ENCODE measurements at regions not wholly inside any gene's neighbourhood (a gene's known extent, or its start where the extent isn't known, plus 50 kb on each side); places are given as distances from the start of the nearest gene placed in this dataset.

- Histone ChIP-seq H3K36me3 (ENCODE audit: control insufficient read depth, insufficient read depth, low read length) (no peaks in the 10 kb centered on the region), H3K4me1 (ENCODE audit: control insufficient read depth, insufficient read depth, low read length) (no peaks in the 10 kb centered on the region), H3K9me3 (ENCODE audit: control insufficient read depth, insufficient read depth, low read length) (no peaks in the 10 kb centered on the region), H3K4me3 (ENCODE audit: low read length) (no peak overlapping the region), H3K27me3 (ENCODE audit: control insufficient read depth, insufficient read depth, low read length) (no peaks in the 10 kb centered on the region), H3K27ac (ENCODE audit: low read length) (no peak overlapping the region)
- no peak for DNase-seq (ENCODE audit: low read depth, low spot score)
- WGBS (ENCODE audit: insufficient coverage, insufficient read length) = 100% methylated on average over 1 of the region's 3 CpGs
Measured at GRCh38 chr10:10417671-10418070, 600.0 kb upstream of the CELF2 start.

- DNase-seq (ENCODE audit: low read depth, low spot score) = no peak
Measured at GRCh38 chr10:10418387-10418786, 599.3 kb upstream of the CELF2 start.

DNA sequence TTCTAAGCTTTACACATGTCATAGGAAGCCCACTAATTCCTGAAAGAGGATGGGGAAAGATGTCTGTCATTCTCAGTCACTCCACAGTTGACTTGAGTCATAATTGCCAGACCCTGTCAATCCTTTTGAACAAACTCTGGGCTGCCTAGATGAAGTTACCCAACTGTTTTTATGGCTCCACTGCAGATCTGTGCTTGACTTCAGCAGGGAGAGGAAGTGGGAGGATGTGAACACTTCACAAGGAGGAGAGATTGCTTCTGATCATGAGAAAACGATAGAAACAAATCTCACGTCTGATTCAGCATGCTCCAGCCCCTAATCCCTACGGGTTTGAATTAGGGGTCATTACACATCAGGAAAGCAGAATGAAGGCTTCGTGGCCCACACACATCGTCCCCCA lies 596.6 kb upstream of the CELF2 start:
- Histone ChIP-seq H3K9me3 (ENCODE audit: control insufficient read depth, insufficient read depth, low read length) (no peaks in the 10 kb centered on the region), H3K27ac (ENCODE audit: low read length) (no peak overlapping the region), H3K36me3 (ENCODE audit: control insufficient read depth, insufficient read depth, low read length) (no peaks in the 10 kb centered on the region), H3K27me3 (ENCODE audit: control insufficient read depth, insufficient read depth, low read length) (no peaks in the 10 kb centered on the region), H3K4me3 (ENCODE audit: low read length) (no peak overlapping the region), H3K4me1 (ENCODE audit: control insufficient read depth, insufficient read depth, low read length) (no peaks in the 10 kb centered on the region)
- DNase-seq (ENCODE audit: low read depth, low spot score) = no peak
- WGBS (ENCODE audit: insufficient coverage, insufficient read length) = no CpG with 5 or more reads among the region's 5 CpGs

More at GRCh38 chr10:10418387-10418786, 599.3 kb upstream of the CELF2 start:
- Histone ChIP-seq H3K27ac (ENCODE audit: low read length) (no peak overlapping the region), H3K36me3 (ENCODE audit: control insufficient read depth, insufficient read depth, low read length) (no peaks in the 10 kb centered on the region), H3K27me3 (ENCODE audit: control insufficient read depth, insufficient read depth, low read length) (no peaks in the 10 kb centered on the region), H3K9me3 (ENCODE audit: control insufficient read depth, insufficient read depth, low read length) (no peaks in the 10 kb centered on the region), H3K4me1 (ENCODE audit: control insufficient read depth, insufficient read depth, low read length) (no peaks in the 10 kb centered on the region), H3K4me3 (ENCODE audit: low read length) (no peak overlapping the region)
- WGBS (ENCODE audit: insufficient coverage, insufficient read length) = no CpG with 5 or more reads among the region's 6 CpGs

- Histone ChIP-seq H3K4me3 (ENCODE audit: low read length) (no peak overlapping the region), H3K27me3 (ENCODE audit: control insufficient read depth, insufficient read depth, low read length) (no peaks in the 10 kb centered on the region), H3K9me3 (ENCODE audit: control insufficient read depth, insufficient read depth, low read length) (no peaks in the 10 kb centered on the region), H3K36me3 (ENCODE audit: control insufficient read depth, insufficient read depth, low read length) (no peaks in the 10 kb centered on the region), H3K27ac (ENCODE audit: low read length) (no peak overlapping the region), H3K4me1 (ENCODE audit: control insufficient read depth, insufficient read depth, low read length) (no peaks in the 10 kb centered on the region)
- no peak for DNase-seq (ENCODE audit: low read depth, low spot score)
- no CpG with 5 or more reads among the region's 5 CpGs for WGBS (ENCODE audit: insufficient coverage, insufficient read length)
Measured at GRCh38 chr10:10431422-10432066, 586.1 kb upstream of the CELF2 start.

GRCh38 chr10:10432296-10433035 lies 585.2 kb upstream of the CELF2 start:
- H3K27me3 ChIP-seq (ENCODE audit: control insufficient read depth, insufficient read depth, low read length) = no peaks in the 10 kb centered on the region
- no peaks in the 10 kb centered on the region for H3K4me1 ChIP-seq (ENCODE audit: control insufficient read depth, insufficient read depth, low read length)
- H3K27ac ChIP-seq (ENCODE audit: low read length) = no peak overlapping the region
- H3K9me3 ChIP-seq (ENCODE audit: control insufficient read depth, insufficient read depth, low read length) = no peaks in the 10 kb centered on the region
- DNase-seq (ENCODE audit: low read depth, low spot score) = no peak
- no peaks in the 10 kb centered on the region for H3K36me3 ChIP-seq (ENCODE audit: control insufficient read depth, insufficient read depth, low read length)
- H3K4me3 ChIP-seq (ENCODE audit: low read length) = no peak overlapping the region
- no CpG with 5 or more reads among the region's 9 CpGs for WGBS (ENCODE audit: insufficient coverage, insufficient read length)

DNA sequence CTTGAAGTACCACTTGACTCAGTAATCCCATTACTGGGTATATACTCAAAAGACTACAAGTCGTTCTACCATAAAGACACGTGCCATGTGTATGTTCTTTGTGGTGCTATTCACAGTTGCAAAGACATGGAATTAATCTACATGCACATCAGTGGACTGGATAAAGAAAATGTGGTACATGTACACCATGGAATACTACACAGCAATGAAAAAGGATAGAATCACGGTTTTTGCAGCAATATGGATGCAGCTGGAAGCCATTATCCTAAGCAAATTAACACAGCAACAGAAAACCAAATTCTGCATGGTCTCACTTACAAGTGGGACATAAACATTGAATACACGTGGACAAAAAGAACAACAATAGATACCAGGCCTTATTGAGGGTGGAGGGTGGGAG lies 583.4 kb upstream of the CELF2 start:
- no peak overlapping the region for H3K27ac ChIP-seq (ENCODE audit: low read length)
- H3K36me3 ChIP-seq (ENCODE audit: control insufficient read depth, insufficient read depth, low read length) = no peaks in the 10 kb centered on the region
- H3K9me3 ChIP-seq (ENCODE audit: control insufficient read depth, insufficient read depth, low read length) = no peaks in the 10 kb centered on the region
- no peak overlapping the region for H3K4me3 ChIP-seq (ENCODE audit: low read length)
- no peaks in the 10 kb centered on the region for H3K4me1 ChIP-seq (ENCODE audit: control insufficient read depth, insufficient read depth, low read length)
- H3K27me3 ChIP-seq (ENCODE audit: control insufficient read depth, insufficient read depth, low read length) = no peaks in the 10 kb centered on the region
- no peak for DNase-seq (ENCODE audit: low read depth, low spot score)
- WGBS (ENCODE audit: insufficient coverage, insufficient read length) = no CpG with 5 or more reads among the region's 4 CpGs

GRCh38 chr10:10437886-10438285 lies 579.8 kb upstream of the CELF2 start:
- Histone ChIP-seq H3K4me3 (ENCODE audit: low read length) (no peak overlapping the region), H3K4me1 (ENCODE audit: control insufficient read depth, insufficient read depth, low read length) (no peaks in the 10 kb centered on the region), H3K27ac (ENCODE audit: low read length) (no peak overlapping the region), H3K9me3 (ENCODE audit: control insufficient read depth, insufficient read depth, low read length) (no peaks in the 10 kb centered on the region), H3K27me3 (ENCODE audit: control insufficient read depth, insufficient read depth, low read length) (no peaks in the 10 kb centered on the region), H3K36me3 (ENCODE audit: control insufficient read depth, insufficient read depth, low read length) (no peaks in the 10 kb centered on the region)
- 100% methylated on average over 1 of the region's 4 CpGs for WGBS (ENCODE audit: insufficient coverage, insufficient read length)
- DNase-seq (ENCODE audit: low read depth, low spot score) = no peak

GRCh38 chr10:10438335-10439100 lies 579.2 kb upstream of the CELF2 start:
- H3K27ac ChIP-seq (ENCODE audit: low read length) = no peak overlapping the region
- H3K9me3 ChIP-seq (ENCODE audit: control insufficient read depth, insufficient read depth, low read length) = no peaks in the 10 kb centered on the region
- WGBS (ENCODE audit: insufficient coverage, insufficient read length) = no CpG with 5 or more reads among the region's 1 CpG
- no peaks in the 10 kb centered on the region for H3K36me3 ChIP-seq (ENCODE audit: control insufficient read depth, insufficient read depth, low read length)
- no peak for DNase-seq (ENCODE audit: low read depth, low spot score)
- H3K27me3 ChIP-seq (ENCODE audit: control insufficient read depth, insufficient read depth, low read length) = no peaks in the 10 kb centered on the region
- H3K4me3 ChIP-seq (ENCODE audit: low read length) = no peak overlapping the region
- no peaks in the 10 kb centered on the region for H3K4me1 ChIP-seq (ENCODE audit: control insufficient read depth, insufficient read depth, low read length)

GRCh38 chr10:10456856-10457255 lies 560.8 kb upstream of the CELF2 start:
- no peaks in the 10 kb centered on the region for H3K4me1 ChIP-seq (ENCODE audit: control insufficient read depth, insufficient read depth, low read length)
- no CpG with 5 or more reads among the region's 2 CpGs for WGBS (ENCODE audit: insufficient coverage, insufficient read length)
- no peak overlapping the region for H3K27ac ChIP-seq (ENCODE audit: low read length)
- no peaks in the 10 kb centered on the region for H3K36me3 ChIP-seq (ENCODE audit: control insufficient read depth, insufficient read depth, low read length)
- H3K4me3 ChIP-seq (ENCODE audit: low read length) = no peak overlapping the region
- H3K9me3 ChIP-seq (ENCODE audit: control insufficient read depth, insufficient read depth, low read length) = no peaks in the 10 kb centered on the region
- no peak for DNase-seq (ENCODE audit: low read depth, low spot score)
- H3K27me3 ChIP-seq (ENCODE audit: control insufficient read depth, insufficient read depth, low read length) = no peaks in the 10 kb centered on the region

DNA sequence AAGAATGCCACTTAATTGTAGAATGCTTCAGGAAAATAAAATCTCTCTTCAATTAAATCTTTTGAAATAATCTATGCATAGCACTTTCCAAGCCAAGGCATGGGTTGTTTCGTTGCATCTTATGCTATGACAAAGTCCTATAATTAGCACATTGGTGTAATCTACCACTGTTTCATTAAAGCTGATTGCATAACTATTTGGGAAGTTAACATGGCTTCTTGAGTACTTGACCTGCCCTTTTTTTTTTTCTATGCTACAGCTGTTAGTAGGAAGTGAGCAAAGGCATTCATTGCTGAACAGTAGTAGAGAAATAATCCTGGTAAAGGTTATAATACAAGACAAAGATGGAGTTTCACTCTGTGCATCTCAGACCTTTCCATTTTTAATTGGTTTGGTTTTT lies 557.2 kb upstream of the CELF2 start:
- no peak overlapping the region for H3K27ac ChIP-seq (ENCODE audit: low read length)
- no peaks in the 10 kb centered on the region for H3K27me3 ChIP-seq (ENCODE audit: control insufficient read depth, insufficient read depth, low read length)
- no peaks in the 10 kb centered on the region for H3K36me3 ChIP-seq (ENCODE audit: control insufficient read depth, insufficient read depth, low read length)
- H3K4me3 ChIP-seq (ENCODE audit: low read length) = no peak overlapping the region
- H3K9me3 ChIP-seq (ENCODE audit: control insufficient read depth, insufficient read depth, low read length) = no peaks in the 10 kb centered on the region
- DNase-seq (ENCODE audit: low read depth, low spot score) = no peak
- H3K4me1 ChIP-seq (ENCODE audit: control insufficient read depth, insufficient read depth, low read length) = no peaks in the 10 kb centered on the region
- no CpG with 5 or more reads among the region's 1 CpG for WGBS (ENCODE audit: insufficient coverage, insufficient read length)

All from iPS DF 6.9 (cell line).